ENCODE measurements at regions not wholly inside any gene's neighbourhood (a gene's known extent, or its start where the extent isn't known, plus 50 kb on each side); places are given as distances from the start of the nearest gene placed in this dataset.
"Not testable (repeated sequence)": the region's sequence is repeated elsewhere in the genome, so short reads cannot be mapped to it uniquely, and the experiment has no call there.

DNA sequence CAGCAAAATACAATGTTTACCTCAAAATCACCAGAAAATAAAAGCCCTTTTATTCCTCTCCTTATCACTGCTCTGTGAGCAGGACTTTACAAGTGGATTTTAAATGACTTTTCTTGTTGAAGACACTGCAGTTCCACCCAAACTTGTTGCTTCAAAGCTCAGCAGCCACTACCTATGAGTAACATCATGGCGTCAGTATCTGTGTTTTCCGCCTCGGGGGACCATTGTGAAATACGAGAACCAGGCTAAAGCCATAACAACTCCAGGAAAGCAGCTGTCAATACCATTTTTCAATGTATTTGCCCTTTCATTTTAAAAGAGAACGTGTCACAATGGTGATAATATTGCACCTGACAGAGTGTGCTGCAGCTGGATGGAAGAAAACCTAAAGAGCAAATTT, 284.0 kb upstream of the RNF32 start:
- H3K4me3 ChIP-seq (ENCODE audit: low read depth, low read length) = no peak overlapping the region
- DNase-seq (ENCODE audit: low read depth) = no peak

- H3K4me3 ChIP-seq (ENCODE audit: low read depth, low read length) = no peak overlapping the region
- no peak for DNase-seq (ENCODE audit: low read depth)
Measured at GRCh38 chr7:156353352-156353751, 287.2 kb upstream of the RNF32 start.

DNA sequence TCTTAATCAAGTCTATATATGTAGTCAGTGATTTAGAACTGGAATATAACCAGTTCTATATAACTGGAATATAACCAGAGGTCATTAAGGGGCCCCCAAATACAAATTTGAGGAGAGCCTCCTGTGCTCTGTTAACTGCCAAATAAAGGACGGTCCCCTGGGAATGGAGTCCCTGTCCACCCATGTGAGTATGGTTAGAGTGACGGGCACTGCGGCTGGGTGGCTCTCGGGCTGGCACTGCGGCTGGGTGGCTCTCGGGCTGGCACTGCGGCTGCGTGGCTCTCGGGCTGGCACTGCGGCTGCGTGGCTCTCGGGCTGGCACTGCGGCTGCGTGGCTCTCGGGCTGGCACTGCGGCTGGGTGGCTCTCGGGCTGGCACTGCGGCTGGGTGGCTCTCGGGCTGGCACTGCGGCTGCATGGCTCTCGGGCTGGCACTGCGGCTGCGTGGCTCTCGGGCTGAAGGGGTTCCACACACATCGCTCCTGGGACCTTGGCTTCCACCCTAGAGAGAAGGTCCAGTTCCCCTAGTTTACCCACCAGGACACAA, 292.8 kb upstream of the RNF32 start:
- not testable (repeated sequence) for DNase-seq (ENCODE audit: low read depth)

GRCh38 chr7:156347132-156347531, 293.4 kb upstream of the RNF32 start:
- H3K4me3 ChIP-seq (ENCODE audit: low read depth, low read length) = no peak overlapping the region
- DNase-seq (ENCODE audit: low read depth) = no peak

More for the DNA sequence above, 292.8 kb upstream of the RNF32 start:
- not testable (repeated sequence) for H3K4me3 ChIP-seq (ENCODE audit: low read depth, low read length)

DNA sequence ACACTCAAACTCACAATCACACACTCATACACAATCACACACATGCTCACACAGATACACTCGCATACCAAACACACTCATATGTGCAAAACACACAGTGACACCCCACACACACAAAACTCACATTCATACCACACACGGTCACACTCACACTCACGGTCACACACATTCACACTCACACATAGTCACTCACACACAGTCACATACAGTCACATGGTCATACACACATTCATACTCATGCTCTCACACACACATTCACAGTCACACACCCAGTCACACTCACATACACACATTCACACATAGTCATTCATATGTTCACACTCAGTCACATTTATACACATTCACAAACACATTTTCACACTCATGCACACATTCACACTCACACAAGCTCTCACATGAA, 296.0 kb upstream of the RNF32 start:
- DNase-seq (ENCODE audit: low read depth) = no peak
- H3K4me3 ChIP-seq (ENCODE audit: low read depth, low read length) = no peak overlapping the region

DNA sequence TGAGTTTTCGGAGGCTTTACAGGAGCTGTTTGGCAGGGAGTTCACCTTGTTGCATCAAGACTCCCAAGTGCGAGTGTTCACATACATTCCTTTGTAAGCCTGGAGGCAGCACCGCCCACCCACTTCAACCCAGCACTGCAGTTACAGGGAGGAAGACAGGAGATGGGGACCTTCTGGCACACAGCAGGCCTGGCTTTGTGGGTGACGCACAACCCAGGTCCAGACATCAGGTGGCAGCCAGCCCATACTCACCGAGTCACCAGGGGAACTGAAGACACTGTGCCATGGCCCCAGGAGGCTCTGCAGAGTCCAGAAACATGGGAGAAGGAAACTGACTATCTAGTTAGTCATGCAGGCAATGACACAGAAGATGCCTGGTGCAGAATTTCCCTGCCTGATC, 305.9 kb upstream of the RNF32 start:
- no peak for DNase-seq (ENCODE audit: low read depth)
- no peak overlapping the region for H3K4me3 ChIP-seq (ENCODE audit: low read depth, low read length)

DNA sequence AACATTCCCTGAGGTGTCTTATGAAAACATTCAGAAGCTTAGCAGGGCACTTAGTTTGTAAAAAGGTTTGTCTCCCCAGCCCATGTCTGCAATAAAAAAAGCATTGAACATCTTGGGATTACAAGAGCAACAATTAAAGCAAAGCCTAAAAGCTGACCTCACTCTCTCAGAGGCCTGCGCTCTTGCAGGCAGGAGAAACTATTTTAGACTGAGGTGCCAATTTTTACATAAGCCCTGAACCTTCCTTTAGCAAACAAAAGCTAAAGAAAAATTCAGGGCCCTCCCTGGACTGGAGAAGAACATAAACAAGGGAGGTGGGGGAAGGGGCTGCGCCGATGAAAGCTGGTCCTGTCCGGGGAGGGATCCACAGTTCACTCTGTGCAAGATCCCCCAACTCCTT, 312.7 kb upstream of the RNF32 start:
- no peak for DNase-seq (ENCODE audit: low read depth)
- no peak overlapping the region for H3K4me3 ChIP-seq (ENCODE audit: low read depth, low read length)

DNA sequence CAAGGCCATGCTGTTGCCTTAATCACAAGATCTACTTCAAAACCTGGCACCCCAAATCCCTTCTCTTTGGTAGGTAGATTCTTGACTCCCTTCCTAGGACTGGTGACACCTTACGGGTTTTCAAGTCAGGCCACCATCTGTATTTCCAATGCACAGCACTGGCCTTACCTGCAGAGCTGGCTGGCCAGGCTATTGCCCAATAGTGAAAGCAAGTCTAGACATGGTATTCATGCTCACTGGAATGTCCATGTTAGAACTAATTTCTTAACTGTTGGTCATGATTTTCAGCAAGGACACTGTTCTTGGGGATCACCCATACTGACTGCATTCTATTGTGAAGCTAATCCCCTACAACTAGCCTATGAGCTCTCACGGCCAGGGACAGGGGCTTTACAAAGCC, 313.1 kb upstream of the RNF32 start:
- H3K4me3 ChIP-seq (ENCODE audit: low read depth, low read length) = no peak overlapping the region
- DNase-seq (ENCODE audit: low read depth) = no peak

DNA sequence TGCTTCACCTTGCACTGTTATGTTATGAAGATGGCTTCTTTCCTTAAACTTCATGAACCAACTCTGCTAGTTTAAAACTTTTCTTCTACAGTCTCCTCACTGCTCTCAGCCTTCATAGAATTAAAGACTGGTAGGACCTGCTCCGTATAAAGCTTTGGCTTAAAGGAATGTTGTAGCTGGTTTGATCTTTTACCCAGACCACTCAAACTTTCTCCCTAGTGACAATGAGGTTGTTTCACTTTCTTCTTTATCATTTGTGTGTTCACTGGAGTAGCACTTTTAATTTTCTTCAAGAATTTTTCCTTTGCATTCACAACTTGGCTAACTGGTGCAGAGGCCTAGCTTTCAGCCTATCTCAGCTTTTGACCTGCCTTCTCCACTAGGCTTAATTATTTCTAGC, 316.4 kb upstream of the RNF32 start:
- H3K4me3 ChIP-seq (ENCODE audit: low read depth, low read length) = no peak overlapping the region
- no peak for DNase-seq (ENCODE audit: low read depth)

- not testable (repeated sequence) for H3K4me3 ChIP-seq (ENCODE audit: low read depth, low read length); DNase-seq (ENCODE audit: low read depth)
Measured at GRCh38 chr7:156321430-156321829, 319.1 kb upstream of the RNF32 start.

GRCh38 chr7:156318926-156319325, 321.6 kb upstream of the RNF32 start:
- no peak for DNase-seq (ENCODE audit: low read depth)
- no peak overlapping the region for H3K4me3 ChIP-seq (ENCODE audit: low read depth, low read length)

GRCh38 chr7:156318426-156318825, 322.1 kb upstream of the RNF32 start:
- no peak for DNase-seq (ENCODE audit: low read depth)
- no peak overlapping the region for H3K4me3 ChIP-seq (ENCODE audit: low read depth, low read length)

DNA sequence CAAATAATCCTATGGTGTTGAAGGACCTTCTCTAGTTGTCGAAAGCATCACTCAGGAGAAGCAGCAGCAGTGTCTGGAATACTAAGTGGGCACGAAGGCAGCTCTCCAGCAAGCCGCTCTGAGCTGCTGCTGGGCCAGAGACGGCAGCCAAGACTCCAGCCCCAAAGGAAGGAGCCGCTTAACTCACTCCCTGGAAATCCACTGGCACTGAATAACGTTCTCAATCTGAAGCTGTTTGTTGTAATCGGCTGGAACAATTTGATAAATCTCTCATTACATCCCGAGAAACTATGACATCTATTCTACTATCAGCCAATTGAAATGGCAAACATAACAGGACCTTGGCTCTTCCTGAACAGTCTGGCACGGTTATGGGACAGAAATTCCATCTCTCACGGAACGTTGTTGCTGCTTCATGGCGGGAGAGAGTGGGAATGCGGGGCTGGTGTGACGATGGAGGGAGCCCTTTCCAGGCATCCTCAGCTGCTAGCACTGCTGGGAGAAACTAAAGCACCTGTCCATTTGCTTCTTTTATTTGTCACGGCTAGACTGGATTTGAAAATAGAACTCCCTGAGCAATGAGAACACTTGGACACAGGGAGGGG, 331.5 kb upstream of the RNF32 start:
- H3K4me3 ChIP-seq (ENCODE audit: low read depth, low read length) = no peak overlapping the region
- no peak for DNase-seq (ENCODE audit: low read depth)

GRCh38 chr7:156307193-156307592, 333.4 kb upstream of the RNF32 start:
- no peak overlapping the region for H3K4me3 ChIP-seq (ENCODE audit: low read depth, low read length)
- no peak for DNase-seq (ENCODE audit: low read depth)

GRCh38 chr7:156305351-156305750, 335.2 kb upstream of the RNF32 start:
- DNase-seq (ENCODE audit: low read depth) = no peak
- H3K4me3 ChIP-seq (ENCODE audit: low read depth, low read length) = no peak overlapping the region

GRCh38 chr7:156282816-156283215, 357.8 kb upstream of the RNF32 start:
- no peak overlapping the region for H3K4me3 ChIP-seq (ENCODE audit: low read depth, low read length)
- no peak for DNase-seq (ENCODE audit: low read depth)

- no peak for DNase-seq (ENCODE audit: low read depth)
- H3K4me3 ChIP-seq (ENCODE audit: low read depth, low read length) = no peak overlapping the region
Measured at GRCh38 chr7:156279635-156280034, 360.9 kb upstream of the RNF32 start.

DNA sequence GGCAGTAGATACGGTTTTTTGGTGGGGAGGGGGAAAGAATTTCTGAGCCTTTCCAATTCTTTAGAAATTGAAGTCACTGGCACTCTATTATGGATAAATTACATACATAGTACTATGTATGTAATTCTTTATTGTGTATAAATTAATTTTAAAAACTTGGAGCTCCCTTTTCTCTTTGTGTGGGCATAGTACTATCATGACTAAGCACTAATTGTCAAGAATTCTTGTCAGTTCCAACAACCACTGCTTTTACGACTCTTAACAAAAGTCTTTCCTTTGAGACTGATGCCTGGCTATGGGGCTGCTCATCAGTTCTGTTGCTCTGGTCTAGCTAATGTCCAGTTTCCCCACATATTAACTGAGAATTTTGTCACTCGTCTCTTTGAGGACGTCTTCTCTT, 365.3 kb upstream of the RNF32 start:
- no peak for DNase-seq (ENCODE audit: low read depth)
- no peak overlapping the region for H3K4me3 ChIP-seq (ENCODE audit: low read depth, low read length)

DNA sequence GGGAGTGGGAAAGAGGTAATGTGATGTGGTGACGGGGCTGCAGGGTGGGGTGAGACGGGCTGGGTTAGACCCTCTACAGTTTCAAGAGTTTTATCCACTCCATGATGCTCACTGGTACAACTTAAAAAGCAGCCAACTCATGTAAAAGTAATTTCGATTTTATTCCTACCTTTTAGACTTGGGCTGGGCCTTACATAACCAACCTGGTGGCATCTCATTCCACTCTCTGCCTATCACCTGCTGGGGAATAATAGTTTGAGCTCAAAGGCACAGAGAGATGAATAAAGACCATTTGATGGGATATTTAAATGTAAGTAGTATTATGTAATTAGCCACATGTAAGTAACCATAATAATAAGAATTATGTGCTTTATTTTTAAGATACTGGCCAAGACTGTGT, 366.0 kb upstream of the RNF32 start:
- H3K4me3 ChIP-seq (ENCODE audit: low read depth, low read length) = no peak overlapping the region
- DNase-seq (ENCODE audit: low read depth) = no peak

- DNase-seq (ENCODE audit: low read depth) = no peak
- no peak overlapping the region for H3K4me3 ChIP-seq (ENCODE audit: low read depth, low read length)
Measured at GRCh38 chr7:156261581-156261980, 379.0 kb upstream of the RNF32 start.

DNA sequence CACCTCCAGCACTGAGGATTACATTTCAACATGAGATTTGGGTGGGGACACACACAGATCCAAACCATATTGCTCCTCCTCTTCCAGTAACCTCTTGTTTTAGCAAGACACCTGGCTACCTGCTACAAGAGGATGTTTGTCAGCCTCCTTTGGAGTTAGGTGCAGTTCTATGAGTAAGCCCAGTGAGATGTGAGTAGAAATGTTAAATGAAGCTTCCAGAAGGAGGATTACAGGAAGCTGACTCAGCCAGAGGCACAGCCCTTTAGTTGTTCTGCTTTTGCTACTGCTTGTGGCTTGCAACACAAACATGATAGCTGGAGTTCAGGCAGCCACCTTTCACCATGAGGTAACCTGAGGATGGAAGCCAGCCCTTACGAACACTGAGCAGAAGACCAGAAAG, 382.7 kb upstream of the RNF32 start:
- H3K4me3 ChIP-seq (ENCODE audit: low read depth, low read length) = no peak overlapping the region
- DNase-seq (ENCODE audit: low read depth) = no peak

DNA sequence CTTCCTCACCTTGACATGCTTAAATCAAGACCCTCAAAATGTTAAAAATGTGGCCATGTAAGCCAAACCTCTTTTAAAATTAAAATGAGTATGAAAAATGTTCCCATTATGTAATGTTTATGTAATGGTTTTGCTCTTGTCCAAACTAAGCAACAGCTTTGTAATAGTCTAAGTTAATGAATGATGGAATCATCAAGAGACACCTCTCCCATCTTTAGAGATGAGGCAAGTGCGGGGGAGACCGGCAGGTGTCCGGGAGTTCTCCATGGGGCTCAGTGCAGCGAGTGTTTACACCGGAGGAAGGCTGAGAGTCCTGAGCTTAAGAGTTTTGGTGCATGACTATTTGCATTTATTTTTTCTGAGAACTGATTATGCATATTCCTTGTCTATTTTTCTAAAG, 384.9 kb upstream of the RNF32 start:
- DNase-seq (ENCODE audit: low read depth) = no peak
- no peak overlapping the region for H3K4me3 ChIP-seq (ENCODE audit: low read depth, low read length)
